WTC11 (cell line): ENCODE measurements at regions not wholly inside any gene's neighbourhood (a gene's known extent, or its start where the extent isn't known, plus 50 kb on each side); places are given as distances from the start of the nearest gene placed in this dataset.

ENCODE experiments used
- ATAC-seq: fragments of 200-7000 bp; cut with Tn5 transposase; 2 replicates; pipeline ENCODE4 v1.10.0; 2021; ENCODE audit warnings: mild to moderate bottlenecking, moderate library complexity
- CTCF ChIA-PET: fragments of 300-600 bp; sonication (Branson Sonifier 250); formaldehyde crosslinking; loops from one replicate; lab custom pipeline; 2021; ENCODE audit warnings: antibody characterized with exemption; lab: Charles Lee
- POLR2A ChIA-PET: fragments of 350-600 bp; sonication (Branson Sonifier 250); formaldehyde crosslinking; loops from one replicate; lab custom pipeline; 2021; ENCODE audit warnings: antibody characterized with exemption; lab: Charles Lee
- DNase-seq: peaks from one replicate; pipeline ENCODE4 v3.0.0; 2021; ENCODE audit warnings: low spot score
- H3K27ac Mint-ChIP-seq: 2 replicates; pipeline ENCODE4 v1.8.0; 2021; ENCODE audit warnings: mixed read lengths
- H3K27me3 Mint-ChIP-seq: 2 replicates; pipeline ENCODE4 v1.8.0; 2021; ENCODE audit warnings: low read depth, mild to moderate bottlenecking, moderate library complexity, mixed read lengths
- H3K36me3 Mint-ChIP-seq: 2 replicates; pipeline ENCODE4 v1.8.0; 2021; ENCODE audit warnings: mixed read lengths
- H3K4me1 Mint-ChIP-seq: 2 replicates; pipeline ENCODE4 v1.8.0; 2022; ENCODE audit warnings: mixed read lengths
- H3K4me3 Mint-ChIP-seq: 2 replicates; pipeline ENCODE4 v1.8.0; 2021; ENCODE audit warnings: mild to moderate bottlenecking, moderate library complexity, mixed read lengths
- H3K9me3 Mint-ChIP-seq: 2 replicates; pipeline ENCODE4 v1.8.0; 2021; ENCODE audit warnings: mixed read lengths
- FOXP1 ChIP-seq: sonication (generic); formaldehyde crosslinking; IDR thresholded peaks from 2 replicates; pipeline ENCODE4 v1.8.0; 2022; ENCODE audit warnings: missing genetic modification reagents, mild to moderate bottlenecking, moderate library complexity, borderline replicate concordance
- GRHL2 ChIP-seq: fragments of 250-450 bp; sonication (Bioruptor Pico); IDR thresholded peaks from 2 replicates; pipeline ENCODE4 v1.8.0; 2022; ENCODE audit warnings: mild to moderate bottlenecking, moderate library complexity; ENCODE audit not compliant: insufficient replicate concordance, severe bottlenecking
- GTF2I ChIP-seq: fragments of 250-450 bp; sonication (Bioruptor Pico); conservative IDR thresholded peaks from 2 replicates; pipeline ENCODE4 v1.4.0; 2021; ENCODE audit warnings: mild to moderate bottlenecking
- NFATC4 ChIP-seq: fragments of 250-450 bp; sonication (Bioruptor Pico); IDR thresholded peaks from 2 replicates; pipeline ENCODE4 v1.9.0; 2021; ENCODE audit warnings: mild to moderate bottlenecking
- NR1H2 ChIP-seq: sonication (generic); formaldehyde crosslinking; IDR thresholded peaks from 2 replicates; pipeline ENCODE4 v1.9.0; 2021; ENCODE audit warnings: mild to moderate bottlenecking, moderate library complexity, missing genetic modification reagents
- ZNF263 ChIP-seq: sonication (generic); formaldehyde crosslinking; IDR thresholded peaks from 2 replicates; pipeline ENCODE4 v1.8.1; 2022; ENCODE audit warnings: low read depth, mild to moderate bottlenecking, moderate library complexity, missing genetic modification reagents
- TF ChIP-seq, protein P1 (sequence below): fragments of 250-450 bp; sonication (Bioruptor Pico); IDR thresholded peaks from 2 replicates; pipeline ENCODE4 v1.9.0; 2021; ENCODE audit warnings: mild to moderate bottlenecking
- TF ChIP-seq, protein P2 (sequence below): sonication (generic); formaldehyde crosslinking; IDR thresholded peaks from 2 replicates; pipeline ENCODE4 v1.8.1; 2023; ENCODE audit warnings: mild to moderate bottlenecking, missing genetic modification reagents, borderline replicate concordance
- TF ChIP-seq, protein P3 (sequence below): sonication (generic); formaldehyde crosslinking; IDR thresholded peaks from 2 replicates; pipeline ENCODE4 v1.8.1; 2023; ENCODE audit warnings: mild to moderate bottlenecking, missing genetic modification reagents, moderate library complexity

DNA sequence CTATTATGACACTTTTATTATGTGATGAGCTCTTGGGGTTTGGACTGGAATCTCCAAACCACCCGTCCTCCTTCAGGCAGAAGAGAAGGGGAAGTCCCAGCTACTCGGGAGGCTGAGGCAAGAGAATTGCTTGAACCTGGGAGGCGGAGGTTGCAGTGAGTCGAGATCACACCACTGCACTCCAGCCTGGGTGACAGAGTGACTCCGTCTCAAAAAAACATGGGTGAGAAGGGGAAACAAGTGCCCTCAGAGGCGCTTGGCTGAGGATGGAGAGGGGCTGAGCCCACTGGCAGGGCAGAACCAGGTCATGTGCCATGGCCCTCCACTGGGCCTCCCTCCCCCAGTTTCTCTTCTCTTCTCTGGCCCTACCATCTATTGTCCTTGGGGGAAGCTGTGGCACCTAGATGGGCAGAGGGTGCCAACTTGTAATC, 120.9 kb upstream of the SMURF2 start (continued):
- TF ChIP-seq, protein P1, sequence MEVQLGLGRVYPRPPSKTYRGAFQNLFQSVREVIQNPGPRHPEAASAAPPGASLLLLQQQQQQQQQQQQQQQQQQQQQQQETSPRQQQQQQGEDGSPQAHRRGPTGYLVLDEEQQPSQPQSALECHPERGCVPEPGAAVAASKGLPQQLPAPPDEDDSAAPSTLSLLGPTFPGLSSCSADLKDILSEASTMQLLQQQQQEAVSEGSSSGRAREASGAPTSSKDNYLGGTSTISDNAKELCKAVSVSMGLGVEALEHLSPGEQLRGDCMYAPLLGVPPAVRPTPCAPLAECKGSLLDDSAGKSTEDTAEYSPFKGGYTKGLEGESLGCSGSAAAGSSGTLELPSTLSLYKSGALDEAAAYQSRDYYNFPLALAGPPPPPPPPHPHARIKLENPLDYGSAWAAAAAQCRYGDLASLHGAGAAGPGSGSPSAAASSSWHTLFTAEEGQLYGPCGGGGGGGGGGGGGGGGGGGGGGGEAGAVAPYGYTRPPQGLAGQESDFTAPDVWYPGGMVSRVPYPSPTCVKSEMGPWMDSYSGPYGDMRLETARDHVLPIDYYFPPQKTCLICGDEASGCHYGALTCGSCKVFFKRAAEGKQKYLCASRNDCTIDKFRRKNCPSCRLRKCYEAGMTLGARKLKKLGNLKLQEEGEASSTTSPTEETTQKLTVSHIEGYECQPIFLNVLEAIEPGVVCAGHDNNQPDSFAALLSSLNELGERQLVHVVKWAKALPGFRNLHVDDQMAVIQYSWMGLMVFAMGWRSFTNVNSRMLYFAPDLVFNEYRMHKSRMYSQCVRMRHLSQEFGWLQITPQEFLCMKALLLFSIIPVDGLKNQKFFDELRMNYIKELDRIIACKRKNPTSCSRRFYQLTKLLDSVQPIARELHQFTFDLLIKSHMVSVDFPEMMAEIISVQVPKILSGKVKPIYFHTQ (CRISPR knock-in tag) = no peak
- no peak for TF ChIP-seq GRHL2 (CRISPR knock-in tag)
- TF ChIP-seq, protein P2, sequence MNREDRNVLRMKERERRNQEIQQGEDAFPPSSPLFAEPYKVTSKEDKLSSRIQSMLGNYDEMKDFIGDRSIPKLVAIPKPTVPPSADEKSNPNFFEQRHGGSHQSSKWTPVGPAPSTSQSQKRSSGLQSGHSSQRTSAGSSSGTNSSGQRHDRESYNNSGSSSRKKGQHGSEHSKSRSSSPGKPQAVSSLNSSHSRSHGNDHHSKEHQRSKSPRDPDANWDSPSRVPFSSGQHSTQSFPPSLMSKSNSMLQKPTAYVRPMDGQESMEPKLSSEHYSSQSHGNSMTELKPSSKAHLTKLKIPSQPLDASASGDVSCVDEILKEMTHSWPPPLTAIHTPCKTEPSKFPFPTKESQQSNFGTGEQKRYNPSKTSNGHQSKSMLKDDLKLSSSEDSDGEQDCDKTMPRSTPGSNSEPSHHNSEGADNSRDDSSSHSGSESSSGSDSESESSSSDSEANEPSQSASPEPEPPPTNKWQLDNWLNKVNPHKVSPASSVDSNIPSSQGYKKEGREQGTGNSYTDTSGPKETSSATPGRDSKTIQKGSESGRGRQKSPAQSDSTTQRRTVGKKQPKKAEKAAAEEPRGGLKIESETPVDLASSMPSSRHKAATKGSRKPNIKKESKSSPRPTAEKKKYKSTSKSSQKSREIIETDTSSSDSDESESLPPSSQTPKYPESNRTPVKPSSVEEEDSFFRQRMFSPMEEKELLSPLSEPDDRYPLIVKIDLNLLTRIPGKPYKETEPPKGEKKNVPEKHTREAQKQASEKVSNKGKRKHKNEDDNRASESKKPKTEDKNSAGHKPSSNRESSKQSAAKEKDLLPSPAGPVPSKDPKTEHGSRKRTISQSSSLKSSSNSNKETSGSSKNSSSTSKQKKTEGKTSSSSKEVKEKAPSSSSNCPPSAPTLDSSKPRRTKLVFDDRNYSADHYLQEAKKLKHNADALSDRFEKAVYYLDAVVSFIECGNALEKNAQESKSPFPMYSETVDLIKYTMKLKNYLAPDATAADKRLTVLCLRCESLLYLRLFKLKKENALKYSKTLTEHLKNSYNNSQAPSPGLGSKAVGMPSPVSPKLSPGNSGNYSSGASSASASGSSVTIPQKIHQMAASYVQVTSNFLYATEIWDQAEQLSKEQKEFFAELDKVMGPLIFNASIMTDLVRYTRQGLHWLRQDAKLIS = no peak
- TF ChIP-seq, all 79 proteins: peak for 0

DNA sequence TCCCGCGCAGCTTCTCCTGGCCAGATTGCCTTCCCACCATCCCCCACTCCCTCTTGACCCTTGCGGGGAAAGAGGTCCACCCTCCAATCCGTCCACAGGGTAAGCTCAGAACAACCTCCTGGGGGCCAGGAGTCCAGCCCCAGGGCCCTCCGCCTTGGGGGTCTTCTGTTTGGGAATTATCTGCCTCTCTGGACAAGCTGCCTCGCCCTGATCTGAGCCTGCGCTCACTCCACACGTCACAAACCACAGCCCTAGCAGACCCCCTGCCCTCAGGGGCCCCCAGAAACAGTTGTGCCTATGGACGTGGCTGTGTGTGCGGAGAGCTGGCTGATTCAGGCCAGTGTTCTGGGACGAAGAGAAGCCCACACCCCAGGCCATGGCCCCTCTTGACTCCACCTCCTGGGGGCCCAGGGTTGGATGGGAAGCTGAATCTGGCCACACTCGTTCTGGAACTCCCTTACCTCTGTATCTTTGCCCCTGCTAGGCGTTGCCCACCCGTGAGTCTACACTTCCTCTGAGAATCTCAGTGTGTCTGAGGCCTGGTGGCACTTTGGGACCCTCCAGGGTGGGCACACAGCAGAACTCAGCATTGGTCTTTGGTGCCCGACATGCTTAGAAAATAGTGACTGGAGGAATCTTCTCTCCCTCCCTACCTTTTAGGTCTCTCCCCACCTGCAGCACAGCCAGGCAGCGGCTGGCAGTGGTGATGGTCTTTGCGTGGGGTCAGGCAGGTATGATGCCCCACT, 119.9 kb upstream of the SMURF2 start:
- Mint-ChIP-seq H3K4me3 (peak overlapping the region; percentile 65), H3K4me1 (peaks cover 25% of the 10 kb centered on the region), H3K36me3 (no peaks in the 10 kb centered on the region), H3K27ac (no peak overlapping the region), H3K9me3 (no peaks in the 10 kb centered on the region), H3K27me3 (peaks cover 57% of the 10 kb centered on the region)
- ATAC-seq = no peak
- POLR2A ChIA-PET = interaction anchor here (0.6 kb wide), 1 partner anchor 275 kb away, joined by 3 read pairs; the partner anchor contains the start of gene CEP95
- DNase-seq = no peak
- TF ChIP-seq, protein P2 = no peak
- no peak for TF ChIP-seq GTF2I (CRISPR knock-in tag)
- TF ChIP-seq, protein P3, sequence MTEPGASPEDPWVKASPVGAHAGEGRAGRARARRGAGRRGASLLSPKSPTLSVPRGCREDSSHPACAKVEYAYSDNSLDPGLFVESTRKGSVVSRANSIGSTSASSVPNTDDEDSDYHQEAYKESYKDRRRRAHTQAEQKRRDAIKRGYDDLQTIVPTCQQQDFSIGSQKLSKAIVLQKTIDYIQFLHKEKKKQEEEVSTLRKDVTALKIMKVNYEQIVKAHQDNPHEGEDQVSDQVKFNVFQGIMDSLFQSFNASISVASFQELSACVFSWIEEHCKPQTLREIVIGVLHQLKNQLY (CRISPR knock-in tag) = no peak
- no peak for TF ChIP-seq ZNF263 (CRISPR knock-in tag)
- no peak for TF ChIP-seq NFATC4 (CRISPR knock-in tag)
- no peak for TF ChIP-seq NR1H2 (CRISPR knock-in tag)
- no peak for TF ChIP-seq FOXP1 (CRISPR knock-in tag)
- CTCF ChIA-PET = interaction anchor here (0.8 kb wide), 1 partner anchor 8 kb away, joined by 3 read pairs; no protein-coding TSS in a partner anchor
